Peyer's patch (tissue), 4 donors: ENCODE measurements at regions not wholly inside any gene's neighbourhood (a gene's known extent, or its start where the extent isn't known, plus 50 kb on each side); places are given as distances from the start of the nearest gene placed in this dataset.

Experiments used
- DNase-seq, 3 donors: peaks; one replicate each; pipeline ENCODE4 v3.0.0-alpha.2; 2017 to 2019
- H3K27ac ChIP-seq, 4 donors: fragments of 200-600 bp; sonication (generic); one replicate each; pipeline ENCODE4 v1.5.1; 2016 to 2019
- H3K27me3 ChIP-seq, 2 donors: fragments of 200-600 bp; sonication (generic); one replicate each; pipeline ENCODE4 v1.5.1; 2019
- H3K36me3 ChIP-seq, 3 donors: fragments of 200-600 bp; sonication (generic); one replicate each; pipeline ENCODE4 v1.5.1; 2016 to 2019
- H3K4me1 ChIP-seq, 4 donors: fragments of 200-600 bp; sonication (generic); one replicate each; pipeline ENCODE4 v1.5.1; 2016 to 2019
- H3K4me3 ChIP-seq, 4 donors: fragments of 200-600 bp; sonication (generic); 1 replicate in 3 of 4; 2 replicates in 1 of 4; pipeline ENCODE4 v1.5.1; 2016 to 2019; ENCODE audit warnings: mild to moderate bottlenecking in 1 of 4
- H3K9me3 ChIP-seq, 4 donors: fragments of 200-600 bp; sonication (generic); one replicate each; pipeline ENCODE4 v1.5.1; 2016 to 2019; ENCODE audit warnings: mild to moderate bottlenecking in 1 of 4
- CTCF ChIP-seq, 6 experiments: fragments of 450-650 bp in 4 of 6; fragments of 200-600 bp in 2 of 6; sonication (generic) in 1 of 6; IDR thresholded peaks; one replicate each; pipeline ENCODE4 v1.5.1; 2017 to 2019; ENCODE audit warnings: antibody characterized with exemption in 6 of 6, mild to moderate bottlenecking in 3 of 6, moderate library complexity in 1 of 6
- POLR2A ChIP-seq, 2 donors: fragments of 450-650 bp; IDR thresholded peaks; one replicate each; pipeline ENCODE4 v1.5.1; 2017; ENCODE audit warnings: antibody characterized with exemption in 2 of 2, mild to moderate bottlenecking in 2 of 2, moderate library complexity in 2 of 2

- no peak for DNase-seq
- TF ChIP-seq POLR2A (IDR thresholded peaks at IDR 0.05) (no peak), CTCF (IDR thresholded peaks at IDR 0.05) (no peak)
- Histone ChIP-seq H3K27ac (no peak overlapping the region), H3K9me3 (peaks cover 0 to 8% (median 0%) of the 10 kb centered on the region in 4 donors), H3K36me3 (no peaks in the 10 kb centered on the region), H3K27me3 (no peaks in the 10 kb centered on the region), H3K4me1 (peaks cover 0 to 18% (median 0%) of the 10 kb centered on the region in 4 donors), H3K4me3 (no peak overlapping the region)
Measured at GRCh38 chr17:63358956-63359355, 87.2 kb downstream of the CYB561 start.

GRCh38 chr17:63361182-63361581 lies 84.9 kb downstream of the CYB561 start:
- Histone ChIP-seq H3K36me3 (no peaks in the 10 kb centered on the region), H3K27ac (no peak overlapping the region), H3K4me3 (no peak overlapping the region), H3K27me3 (no peaks in the 10 kb centered on the region), H3K4me1 (peaks cover 0 to 3% (median 0%) of the 10 kb centered on the region in 4 donors), H3K9me3 (peaks cover 0 to 8% (median 0%) of the 10 kb centered on the region in 4 donors)
- no peak for DNase-seq
- TF ChIP-seq CTCF (IDR thresholded peaks at IDR 0.05) = no peak
- no peak for TF ChIP-seq POLR2A (IDR thresholded peaks at IDR 0.05)

- H3K9me3 ChIP-seq = peaks cover 0 to 8% (median 0%) of the 10 kb centered on the region in 4 donors
- H3K27me3 ChIP-seq = no peaks in the 10 kb centered on the region
- TF ChIP-seq CTCF (IDR thresholded peaks at IDR 0.05) (no peak), POLR2A (IDR thresholded peaks at IDR 0.05) (no peak)
- no peak for DNase-seq
- no peak overlapping the region for H3K27ac ChIP-seq
- no peak overlapping the region for H3K4me3 ChIP-seq
- H3K4me1 ChIP-seq = no peaks in the 10 kb centered on the region
- H3K36me3 ChIP-seq = no peaks in the 10 kb centered on the region
Measured at GRCh38 chr17:63362115-63362514, 84.0 kb downstream of the CYB561 start.

GRCh38 chr17:63364387-63364786 lies 81.7 kb downstream of the CYB561 start:
- H3K27me3 ChIP-seq = no peaks in the 10 kb centered on the region
- no peak overlapping the region for H3K27ac ChIP-seq
- no peak for DNase-seq
- H3K9me3 ChIP-seq = peaks cover 0 to 8% (median 0%) of the 10 kb centered on the region in 4 donors
- H3K36me3 ChIP-seq = no peaks in the 10 kb centered on the region
- H3K4me3 ChIP-seq = no peak overlapping the region
- no peaks in the 10 kb centered on the region for H3K4me1 ChIP-seq
- TF ChIP-seq POLR2A (IDR thresholded peaks at IDR 0.05) (no peak), CTCF (IDR thresholded peaks at IDR 0.05) (no peak)

- Histone ChIP-seq H3K9me3 (peaks cover 0 to 8% (median 0%) of the 10 kb centered on the region in 4 donors), H3K27ac (no peak overlapping the region), H3K36me3 (no peaks in the 10 kb centered on the region), H3K4me1 (no peaks in the 10 kb centered on the region), H3K4me3 (no peak overlapping the region), H3K27me3 (no peaks in the 10 kb centered on the region)
- TF ChIP-seq CTCF (IDR thresholded peaks at IDR 0.05) = no peak
- TF ChIP-seq POLR2A (IDR thresholded peaks at IDR 0.05) = no peak
- DNase-seq = no peak
Measured at GRCh38 chr17:63364944-63365343, 81.2 kb downstream of the CYB561 start.
